ENCODE measurements at regions not wholly inside any gene's neighbourhood (a gene's known extent, or its start where the extent isn't known, plus 50 kb on each side); places are given as distances from the start of the nearest gene placed in this dataset.

- no peak for TF ChIP-seq POLR2A (IDR thresholded peaks at IDR 0.05)
- TF ChIP-seq CTCF (IDR thresholded peaks at IDR 0.05), result no peak
- H3K4me3 ChIP-seq (ENCODE audit: low read depth, poor library complexity, severe bottlenecking), result no peak overlapping the region
- no peak for DNase-seq (ENCODE audit: low spot score in 2 of 2)
- intact Hi-C loops (cut with DNase I; ENCODE audit: low total_unique reads), result no loop called here
- 77 to 78% methylated on average over 2 of the region's 2 CpGs for WGBS, 2 donors
These were observed 109.4 kb upstream of the GPRIN3 start for GRCh38 chr4:89416960-89417359.

- WGBS, 2 donors, result 62 to 80% methylated on average over 1 of the region's 1 CpG
- no peak overlapping the region for H3K4me3 ChIP-seq (ENCODE audit: low read depth, poor library complexity, severe bottlenecking)
- intact Hi-C loops (cut with DNase I; ENCODE audit: low total_unique reads), result no loop called here
- no peak for DNase-seq (ENCODE audit: low spot score in 2 of 2)
- no peak for TF ChIP-seq POLR2A (IDR thresholded peaks at IDR 0.05)
- no peak for TF ChIP-seq CTCF (IDR thresholded peaks at IDR 0.05)
These were observed 105.9 kb upstream of the GPRIN3 start for GRCh38 chr4:89413518-89413917.

- WGBS, 2 donors, result 71 to 75% methylated on average over 6 of the region's 6 CpGs
- DNase-seq (ENCODE audit: low spot score in 2 of 2), result no peak
- intact Hi-C loops (cut with DNase I; ENCODE audit: low total_unique reads), result no loop called here
- H3K4me3 ChIP-seq (ENCODE audit: low read depth, poor library complexity, severe bottlenecking), result no peak overlapping the region
- TF ChIP-seq CTCF (IDR thresholded peaks at IDR 0.05), result no peak
- no peak for TF ChIP-seq POLR2A (IDR thresholded peaks at IDR 0.05)
These were observed 104.1 kb upstream of the GPRIN3 start for GRCh38 chr4:89411539-89412309.

- 26 to 34% methylated on average over 1 of the region's 1 CpG for WGBS, 2 donors
- TF ChIP-seq POLR2A (IDR thresholded peaks at IDR 0.05), result no peak
- TF ChIP-seq CTCF (IDR thresholded peaks at IDR 0.05), result no peak
- intact Hi-C loops (cut with DNase I; ENCODE audit: low total_unique reads), result no loop called here
- no peak for DNase-seq (ENCODE audit: low spot score in 2 of 2)
- no peak overlapping the region for H3K4me3 ChIP-seq (ENCODE audit: low read depth, poor library complexity, severe bottlenecking)
These were observed 103.1 kb upstream of the GPRIN3 start for GRCh38 chr4:89410687-89411086.

GRCh38 chr4:89404530-89404929, 96.9 kb upstream of the GPRIN3 start:
- DNase-seq (ENCODE audit: low spot score in 2 of 2), result no peak
- no peak overlapping the region for H3K4me3 ChIP-seq (ENCODE audit: low read depth, poor library complexity, severe bottlenecking)
- no peak for TF ChIP-seq POLR2A (IDR thresholded peaks at IDR 0.05)
- no peak for TF ChIP-seq CTCF (IDR thresholded peaks at IDR 0.05)
- WGBS, 2 donors, result 70 to 81% methylated on average over 3 of the region's 3 CpGs
- intact Hi-C loops (cut with DNase I; ENCODE audit: low total_unique reads), result no loop called here

GRCh38 chr4:89403826-89404225, 96.2 kb upstream of the GPRIN3 start:
- no peak overlapping the region for H3K4me3 ChIP-seq (ENCODE audit: low read depth, poor library complexity, severe bottlenecking)
- TF ChIP-seq POLR2A (IDR thresholded peaks at IDR 0.05) (no peak), CTCF (IDR thresholded peaks at IDR 0.05) (no peak)
- no peak for DNase-seq (ENCODE audit: low spot score in 2 of 2)
- 78 to 88% methylated on average over 2 of the region's 2 CpGs for WGBS, 2 donors
- intact Hi-C loops (cut with DNase I; ENCODE audit: low total_unique reads), result no loop called here
